Gastroesophageal sphincter (tissue), 4 donors: ENCODE measurements at regions not wholly inside any gene's neighbourhood (a gene's known extent, or its start where the extent isn't known, plus 50 kb on each side); places are given as distances from the start of the nearest gene placed in this dataset.

ENCODE experiments used
- ATAC-seq: fragments of 150-250 bp; one replicate; pipeline ENCODE4 v1.9.1; 2016; ENCODE audit warnings: mild to moderate bottlenecking, moderate library complexity
- H3K27ac ChIP-seq, 4 donors: fragments of 200-600 bp; sonication (generic) in 3 of 4; 1 replicate in 3 of 4; 2 replicates in 1 of 4; pipeline ENCODE4 v1.5.1; 2016 to 2019
- H3K27me3 ChIP-seq: fragments of 200-600 bp; sonication (generic); one replicate; pipeline ENCODE4 v1.5.1; 2019
- H3K36me3 ChIP-seq, 2 donors: fragments of 200-600 bp; sonication (generic); one replicate each; pipeline ENCODE4 v1.5.1; 2019; ENCODE audit warnings: control low read depth in 1 of 2
- H3K4me1 ChIP-seq, 3 donors: fragments of 200-600 bp; sonication (generic); 1 replicate in 2 of 3; 2 replicates in 1 of 3; pipeline ENCODE4 v1.5.1; 2016 to 2019; ENCODE audit warnings: control low read depth in 2 of 3
- H3K4me3 ChIP-seq, 2 donors: fragments of 200-600 bp; sonication (generic); one replicate each; pipeline ENCODE4 v1.5.1; 2019; ENCODE audit warnings: mild to moderate bottlenecking in 1 of 2, moderate library complexity in 1 of 2
- H3K9me3 ChIP-seq, 3 donors: fragments of 200-600 bp; sonication (generic); one replicate each; pipeline ENCODE4 v1.5.1; 2017 to 2019; ENCODE audit warnings: control low read depth in 2 of 3
- CTCF ChIP-seq, 4 experiments: fragments of 200-600 bp in 2 of 4; fragments of 450-650 bp in 2 of 4; sonication (generic) in 1 of 4; IDR thresholded peaks; one replicate each; pipeline ENCODE4 v1.5.1; 2017 to 2019; ENCODE audit warnings: antibody characterized with exemption in 4 of 4, mild to moderate bottlenecking in 2 of 4, moderate library complexity in 2 of 4
- EP300 ChIP-seq: sonication (generic); formaldehyde crosslinking; IDR thresholded peaks from one replicate; pipeline ENCODE4 v1.6.1; 2017; ENCODE audit warnings: antibody characterized with exemption, mild to moderate bottlenecking
- POLR2A ChIP-seq, 2 donors: fragments of 450-650 bp; IDR thresholded peaks; one replicate each; pipeline ENCODE4 v1.6.1; 2017; ENCODE audit warnings: antibody characterized with exemption in 2 of 2, mild to moderate bottlenecking in 2 of 2, moderate library complexity in 1 of 2
- POLR2AphosphoS5 ChIP-seq: sonication (generic); formaldehyde crosslinking; IDR thresholded peaks from one replicate; pipeline ENCODE4 v1.6.1; 2017; ENCODE audit warnings: antibody characterized with exemption
- WGBS, 2 donors: methylation state at CpG; one replicate each; pipeline ENCODE4 v1.1.5; 2018; ENCODE audit warnings: low coverage in 1 of 2; 5-methylcytosine and 5-hydroxymethylcytosine counted together

DNA sequence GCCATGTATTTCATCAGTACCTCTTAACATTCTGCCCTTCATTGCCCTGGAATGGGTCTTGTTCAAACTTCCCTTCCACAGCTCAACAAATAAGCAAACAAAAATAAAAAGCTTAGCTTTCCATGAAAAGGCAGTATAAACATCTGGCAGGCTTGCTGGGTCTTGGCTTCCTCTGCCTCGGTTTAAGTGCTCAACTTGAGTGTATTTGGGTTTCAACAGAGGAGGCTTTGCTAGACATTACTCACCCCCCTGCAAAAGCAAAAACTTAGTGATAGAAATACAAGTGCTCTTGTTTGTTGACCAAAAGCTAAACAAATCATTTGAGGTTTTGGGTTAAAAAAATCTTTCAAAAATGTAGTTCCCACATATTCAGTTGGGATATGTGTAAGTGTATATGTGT is 518.5 kb downstream of the PLPP3 start:
- TF ChIP-seq POLR2A (IDR thresholded peaks at IDR 0.05) (no peak), POLR2AphosphoS5 (no peak), EP300 (no peak), CTCF (IDR thresholded peaks at IDR 0.05) (no peak)
- 64% methylated on average over 1 of the region's 1 CpG; no CpG with 5 or more reads in 1 of the 2 donors for WGBS, 2 donors

DNA sequence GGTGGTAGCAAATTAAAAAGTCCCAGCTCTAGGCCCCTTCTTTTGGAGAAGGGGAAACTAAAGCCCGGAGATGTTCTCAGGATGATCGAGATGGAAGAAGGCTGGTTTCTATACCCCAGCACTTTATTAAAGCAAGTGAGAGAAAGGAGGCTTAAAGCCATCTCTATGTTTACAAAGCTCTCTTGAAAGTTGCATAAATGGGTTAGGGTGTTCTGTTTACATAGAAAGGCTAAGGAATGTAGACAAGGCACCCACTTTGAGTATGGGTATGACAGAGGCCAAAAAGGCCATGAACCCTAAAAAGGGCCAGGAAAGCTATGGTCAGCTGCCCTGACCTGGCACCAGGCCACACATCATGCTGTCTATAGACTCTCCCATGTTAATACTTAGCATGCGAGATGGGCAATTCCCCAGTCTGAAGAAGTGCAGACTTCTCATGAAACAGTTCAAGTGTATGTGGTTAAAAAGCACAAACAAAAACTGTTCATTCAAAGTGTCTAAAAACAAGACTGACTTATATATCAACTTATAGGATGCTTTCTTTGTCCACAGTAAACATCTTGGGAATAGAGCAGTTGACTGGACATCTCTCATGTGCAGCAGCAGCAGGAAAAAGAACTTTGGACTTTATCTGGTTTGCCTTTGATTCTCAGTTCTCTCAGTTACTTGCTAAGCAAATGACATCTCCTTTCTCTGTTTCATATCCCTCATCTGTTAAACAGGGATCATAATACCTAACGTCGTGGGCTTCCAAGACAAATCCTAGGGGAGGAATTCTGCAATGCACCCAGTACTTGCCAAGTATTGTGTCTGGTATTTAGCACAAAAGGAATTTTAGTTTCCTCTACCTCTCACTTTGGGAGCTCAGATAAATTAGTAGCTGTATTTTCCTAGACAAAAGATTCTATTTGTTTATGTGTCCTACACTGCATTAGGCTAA is 521.6 kb downstream of the PLPP3 start:
- H3K36me3 ChIP-seq, result no peaks in the 10 kb centered on the region
- no peaks in the 10 kb centered on the region for H3K27me3 ChIP-seq
- H3K4me1 ChIP-seq, result peaks cover 0 to 20% (median 3%) of the 10 kb centered on the region in 3 donors
- 62 to 73% methylated on average over 5 of the region's 5 CpGs for WGBS, 2 donors
- no peaks in the 10 kb centered on the region for H3K9me3 ChIP-seq
- H3K27ac ChIP-seq, result no peak overlapping the region
- TF ChIP-seq POLR2A (IDR thresholded peaks at IDR 0.05), result no peak
- no peak for TF ChIP-seq CTCF (IDR thresholded peaks at IDR 0.05)
- no peak for TF ChIP-seq POLR2AphosphoS5
- no peak for TF ChIP-seq EP300
- H3K4me3 ChIP-seq, result no peak overlapping the region
- no peak for ATAC-seq

More for the DNA sequence above, 518.5 kb downstream of the PLPP3 start:
- no peak for ATAC-seq
- H3K27ac ChIP-seq, result no peak overlapping the region
- no peaks in the 10 kb centered on the region for H3K27me3 ChIP-seq
- H3K36me3 ChIP-seq, result no peaks in the 10 kb centered on the region
- H3K9me3 ChIP-seq, result no peaks in the 10 kb centered on the region
- no peak overlapping the region for H3K4me3 ChIP-seq
- H3K4me1 ChIP-seq, result peaks cover 0 to 20% (median 3%) of the 10 kb centered on the region in 3 donors

- ATAC-seq, result peak; percentile 48
- H3K36me3 ChIP-seq, result no peaks in the 10 kb centered on the region
- WGBS, 2 donors, result 48 to 57% methylated on average over 7 to 9 of the region's 9 CpGs
- H3K27me3 ChIP-seq, result no peaks in the 10 kb centered on the region
- TF ChIP-seq EP300 (no peak), POLR2AphosphoS5 (peak; percentile 33)
- no peaks in the 10 kb centered on the region for H3K9me3 ChIP-seq
- peaks cover 0 to 20% (median 3%) of the 10 kb centered on the region in 3 donors for H3K4me1 ChIP-seq
- H3K4me3 ChIP-seq, result no peak overlapping the region
- H3K27ac ChIP-seq, result peak overlapping the region in 1 of 4 donors; percentile 11
Measured at GRCh38 chr1:56056438-56057287, 522.7 kb downstream of the PLPP3 start.

DNA sequence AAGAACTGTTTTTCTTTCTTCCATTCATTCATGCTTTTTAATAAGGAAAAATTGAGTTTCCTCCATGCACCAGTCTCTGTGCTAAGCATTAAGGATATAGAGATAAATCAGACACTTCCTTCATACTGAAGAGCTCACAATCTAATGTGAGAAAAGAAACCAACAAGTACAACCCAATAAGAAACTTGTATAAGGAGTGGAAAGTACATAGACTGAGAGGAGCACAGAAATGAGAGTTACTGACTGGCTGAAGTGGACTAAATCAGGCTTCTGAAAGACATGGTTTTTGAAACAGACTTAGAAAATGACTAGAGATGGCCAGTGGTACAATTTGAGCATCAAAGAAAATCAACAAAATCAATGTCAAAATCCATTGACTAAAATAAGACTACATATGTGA is 524.4 kb downstream of the PLPP3 start:
- Histone ChIP-seq H3K27me3 (no peaks in the 10 kb centered on the region), H3K4me1 (peaks cover 0 to 20% (median 3%) of the 10 kb centered on the region in 3 donors), H3K9me3 (no peaks in the 10 kb centered on the region), H3K27ac (no peak overlapping the region), H3K4me3 (no peak overlapping the region), H3K36me3 (no peaks in the 10 kb centered on the region)
- TF ChIP-seq POLR2AphosphoS5, result no peak
- TF ChIP-seq CTCF (IDR thresholded peaks at IDR 0.05), result no peak
- no peak for TF ChIP-seq POLR2A (IDR thresholded peaks at IDR 0.05)
- TF ChIP-seq EP300, result no peak
- ATAC-seq, result no peak

DNA sequence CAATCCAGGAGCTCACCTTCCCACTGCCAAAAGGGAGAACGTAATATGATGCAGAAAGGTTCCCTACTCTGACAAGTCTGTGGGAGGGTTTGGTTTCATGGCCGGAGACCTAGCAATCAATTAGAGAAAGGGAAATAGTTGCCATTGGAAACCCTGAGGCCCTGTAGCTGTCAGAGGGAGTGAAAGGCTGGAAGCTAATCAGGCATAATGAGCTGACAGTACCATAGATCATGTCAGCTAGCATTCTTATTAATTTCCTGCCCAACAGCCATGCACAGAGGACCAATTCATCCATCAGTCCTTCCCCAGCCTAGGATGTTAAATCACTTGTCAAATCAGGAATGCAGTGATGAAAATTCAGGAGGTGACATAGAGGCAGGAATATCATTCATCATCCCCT is 527.3 kb downstream of the PLPP3 start:
- Histone ChIP-seq H3K4me3 (no peak overlapping the region), H3K36me3 (no peaks in the 10 kb centered on the region), H3K27ac (no peak overlapping the region), H3K9me3 (no peaks in the 10 kb centered on the region), H3K4me1 (peaks cover 0 to 10% (median 0%) of the 10 kb centered on the region in 3 donors), H3K27me3 (no peaks in the 10 kb centered on the region)
- WGBS, 2 donors, result 100% methylated on average over 1 of the region's 2 CpGs; no CpG with 5 or more reads in 1 of the 2 donors
- TF ChIP-seq POLR2A (IDR thresholded peaks at IDR 0.05), result no peak
- no peak for TF ChIP-seq CTCF (IDR thresholded peaks at IDR 0.05)
- no peak for TF ChIP-seq EP300
- TF ChIP-seq POLR2AphosphoS5, result no peak
- no peak for ATAC-seq
